Limb (tissue), 2 donors: ENCODE measurements at regions not wholly inside any gene's neighbourhood (a gene's known extent, or its start where the extent isn't known, plus 50 kb on each side); places are given as distances from the start of the nearest gene placed in this dataset.

ENCODE experiments used
- DNase-seq, 2 donors: peaks; one replicate each; pipeline ENCODE4 v3.0.0-alpha.2; 2016; ENCODE audit errors: extremely low spot score in 2 of 2

DNA sequence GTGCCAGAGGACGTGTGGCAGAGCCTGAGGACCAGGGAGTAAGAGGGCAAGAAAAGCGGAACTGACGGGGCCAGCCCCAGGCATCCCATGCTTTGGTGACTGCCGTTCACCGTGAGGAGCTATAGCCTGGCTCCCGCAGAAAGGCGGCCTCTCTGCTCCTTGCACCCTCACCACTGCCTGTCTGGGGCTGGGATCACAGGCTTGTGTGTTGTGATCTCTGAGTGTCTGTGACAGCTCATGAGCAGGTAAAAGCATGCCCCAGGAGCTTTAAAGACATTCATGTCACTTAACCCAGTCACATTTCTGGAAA is 266.8 kb upstream of the RAB6C start:
- DNase-seq = no peak

DNA sequence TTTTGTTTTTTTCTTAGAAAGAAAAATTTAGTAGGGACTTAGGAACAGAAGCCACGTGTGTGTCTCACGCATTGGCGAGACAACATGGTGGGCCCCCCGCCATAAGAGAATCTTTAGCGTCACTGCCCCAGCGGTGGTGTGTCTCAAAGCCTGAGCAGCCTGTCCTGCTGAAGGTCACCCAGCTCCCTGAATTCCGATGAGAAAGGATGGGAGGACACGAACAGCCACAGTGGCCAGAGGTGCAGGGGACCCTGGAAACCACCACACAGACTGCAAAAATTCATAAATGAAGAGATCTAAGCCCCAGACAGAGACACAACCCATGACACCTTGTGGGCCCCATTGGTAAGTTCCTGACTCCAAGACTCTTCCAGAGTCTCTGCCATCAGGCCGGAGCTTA is 266.1 kb upstream of the RAB6C start:
- DNase-seq = no peak

DNA sequence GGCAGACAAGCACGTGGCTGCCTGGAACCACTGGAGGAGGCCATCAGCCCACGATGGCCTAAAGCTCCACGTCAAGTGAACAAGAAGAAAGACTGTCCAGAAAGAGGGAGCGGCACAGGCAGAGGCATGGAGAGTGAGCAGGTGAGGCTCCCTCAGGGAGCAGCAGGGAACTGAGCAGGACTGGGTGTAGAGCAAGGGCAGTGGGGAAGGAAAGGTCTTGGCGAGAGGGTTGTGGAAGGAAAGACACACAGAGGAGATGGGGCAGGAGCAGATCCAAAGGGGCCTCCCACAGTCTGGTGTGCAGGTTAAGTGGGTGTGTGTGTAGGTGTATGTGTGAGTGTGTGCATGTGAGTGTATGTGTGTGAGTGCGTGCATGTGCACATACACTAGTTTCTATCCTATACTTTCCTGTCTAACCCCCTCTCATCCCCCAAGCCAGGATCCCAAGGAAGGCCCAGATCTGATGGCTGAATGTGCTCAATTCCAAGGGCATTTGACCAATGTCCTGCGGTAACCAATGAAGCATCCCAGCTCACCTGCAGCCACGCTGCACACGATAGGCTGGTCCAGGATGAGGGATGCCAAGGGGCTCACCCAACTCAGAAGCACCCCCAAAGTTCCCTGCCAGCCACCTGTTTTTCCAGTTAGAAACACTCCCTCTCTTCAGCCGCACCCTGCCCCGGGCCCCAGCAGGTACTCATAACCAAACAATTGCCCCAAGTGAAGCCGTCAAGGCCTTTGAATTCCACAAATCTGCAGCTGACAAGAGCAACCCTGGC is 262.5 kb upstream of the RAB6C start:
- DNase-seq = no peak

DNA sequence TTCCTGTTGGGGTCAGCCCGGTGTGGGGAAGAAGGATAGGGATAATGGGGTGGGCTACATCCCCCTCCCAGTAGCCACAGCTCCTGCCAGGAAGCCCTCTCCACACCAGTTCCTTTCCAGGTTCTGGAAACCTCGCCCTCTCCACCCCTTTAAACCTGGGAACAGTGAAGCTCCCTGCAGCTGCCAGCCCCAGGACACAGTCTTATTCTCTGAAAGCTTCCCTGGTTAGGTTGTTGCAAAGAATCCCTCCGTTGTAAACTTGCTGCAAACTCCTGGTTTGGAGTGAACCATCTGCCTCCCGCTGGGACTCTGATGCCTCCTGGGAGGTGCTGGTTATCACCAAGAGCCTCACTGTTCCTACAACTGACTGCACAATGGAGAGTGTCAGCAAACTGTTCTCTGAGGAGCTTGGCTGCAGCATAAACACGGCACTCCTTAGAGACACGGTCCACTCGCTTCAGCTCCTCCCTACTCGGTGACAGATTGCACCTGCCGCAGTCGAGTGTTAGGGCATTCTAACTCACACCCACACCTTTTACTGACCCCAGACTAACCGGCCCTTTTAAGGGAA is 261.8 kb upstream of the RAB6C start:
- DNase-seq = no peak

DNA sequence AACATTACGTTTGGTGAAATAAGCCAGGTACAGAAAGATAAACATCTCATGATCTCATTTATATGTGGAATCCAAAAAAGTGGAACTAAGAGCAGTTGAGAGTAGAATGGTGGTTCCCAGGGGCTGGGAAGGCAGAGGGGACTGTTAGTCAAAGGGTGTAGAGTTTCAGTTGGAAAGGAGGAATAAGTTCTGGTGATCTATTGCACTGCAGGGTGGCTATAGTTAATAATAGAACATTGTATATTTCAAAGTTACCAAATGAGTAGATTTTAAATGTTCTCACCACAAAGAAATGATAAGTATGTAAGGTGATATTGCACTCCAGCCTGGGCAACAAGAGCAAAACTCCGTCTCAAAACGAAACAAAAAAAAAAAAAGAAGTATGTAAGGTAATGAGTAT is 260.1 kb upstream of the RAB6C start:
- DNase-seq = no peak

DNA sequence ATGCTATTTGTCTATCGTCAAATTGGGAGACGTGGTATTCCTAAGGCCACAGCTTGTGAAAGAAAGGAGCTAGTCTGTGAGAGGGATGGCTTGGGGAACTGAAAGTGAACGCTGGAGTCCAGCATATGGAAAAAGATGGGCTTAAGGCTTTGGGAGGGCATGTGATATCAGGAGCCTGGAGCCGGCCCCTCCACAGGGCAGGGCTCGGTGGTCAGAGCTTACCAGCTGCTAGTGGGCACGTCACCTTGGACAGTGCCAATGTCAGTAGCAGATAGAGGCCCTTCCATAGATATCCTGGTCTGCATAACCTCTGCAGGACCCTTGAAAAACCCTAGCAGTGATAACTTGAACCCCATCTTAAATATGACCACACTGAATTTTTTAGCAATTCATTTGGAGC is 259.1 kb upstream of the RAB6C start:
- no peak for DNase-seq

DNA sequence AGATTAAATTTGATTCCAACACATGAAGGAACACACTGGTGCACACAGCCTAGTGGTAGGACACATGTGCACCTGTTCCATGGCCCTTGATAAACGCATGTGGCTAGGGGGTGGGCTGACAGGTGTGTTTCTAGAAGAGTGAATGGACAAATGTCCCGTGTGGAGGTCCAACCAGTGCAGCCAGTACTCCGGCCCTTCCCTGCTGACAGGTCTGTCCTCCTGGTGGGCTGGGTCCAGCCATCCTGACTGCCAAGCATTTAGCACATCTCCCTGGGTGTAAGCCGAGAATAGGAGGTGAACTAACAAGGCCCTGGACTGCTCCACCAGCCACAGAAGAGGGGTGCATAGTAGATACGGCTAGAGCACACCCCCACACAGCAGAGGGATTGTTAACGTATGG is 258.7 kb upstream of the RAB6C start:
- DNase-seq = no peak

DNA sequence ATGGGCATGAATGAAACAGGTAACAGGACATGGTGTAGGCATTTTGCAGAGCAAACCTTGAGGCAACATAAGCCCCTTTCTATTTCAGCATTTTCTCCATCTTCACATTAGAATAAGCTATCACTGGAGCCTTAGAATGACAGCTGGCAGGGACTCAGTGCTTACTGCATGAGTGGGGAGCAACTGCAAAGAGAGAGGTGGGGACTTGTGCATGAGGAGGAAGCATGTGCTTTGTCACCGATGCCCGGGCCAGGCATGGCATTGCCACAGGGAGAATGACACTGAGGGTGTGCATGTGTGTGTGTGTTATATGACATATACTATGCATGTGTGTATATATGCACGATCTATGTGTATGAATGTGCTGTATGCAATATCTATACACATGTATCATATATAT is 258.2 kb upstream of the RAB6C start:
- DNase-seq = no peak

DNA sequence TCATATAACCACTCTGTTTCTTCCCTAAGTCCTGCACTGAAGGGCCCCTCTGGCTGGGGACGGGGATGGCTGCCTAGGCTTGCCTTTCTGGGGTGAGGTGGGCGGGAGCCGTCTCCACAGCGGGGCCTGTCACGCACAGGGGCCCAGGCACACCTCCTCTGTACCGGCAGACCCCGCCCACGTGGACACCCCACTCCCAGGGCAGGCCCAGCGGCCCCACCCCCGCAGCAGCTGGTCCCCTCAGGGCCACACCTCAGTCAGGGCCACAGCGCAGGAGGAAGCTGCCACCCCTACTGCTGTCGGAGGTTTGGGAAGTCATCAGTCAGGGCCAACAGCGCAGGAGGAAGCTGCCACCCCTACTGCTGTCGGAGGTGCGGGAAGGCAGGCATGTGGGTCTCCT is 257.6 kb upstream of the RAB6C start:
- DNase-seq = no peak

DNA sequence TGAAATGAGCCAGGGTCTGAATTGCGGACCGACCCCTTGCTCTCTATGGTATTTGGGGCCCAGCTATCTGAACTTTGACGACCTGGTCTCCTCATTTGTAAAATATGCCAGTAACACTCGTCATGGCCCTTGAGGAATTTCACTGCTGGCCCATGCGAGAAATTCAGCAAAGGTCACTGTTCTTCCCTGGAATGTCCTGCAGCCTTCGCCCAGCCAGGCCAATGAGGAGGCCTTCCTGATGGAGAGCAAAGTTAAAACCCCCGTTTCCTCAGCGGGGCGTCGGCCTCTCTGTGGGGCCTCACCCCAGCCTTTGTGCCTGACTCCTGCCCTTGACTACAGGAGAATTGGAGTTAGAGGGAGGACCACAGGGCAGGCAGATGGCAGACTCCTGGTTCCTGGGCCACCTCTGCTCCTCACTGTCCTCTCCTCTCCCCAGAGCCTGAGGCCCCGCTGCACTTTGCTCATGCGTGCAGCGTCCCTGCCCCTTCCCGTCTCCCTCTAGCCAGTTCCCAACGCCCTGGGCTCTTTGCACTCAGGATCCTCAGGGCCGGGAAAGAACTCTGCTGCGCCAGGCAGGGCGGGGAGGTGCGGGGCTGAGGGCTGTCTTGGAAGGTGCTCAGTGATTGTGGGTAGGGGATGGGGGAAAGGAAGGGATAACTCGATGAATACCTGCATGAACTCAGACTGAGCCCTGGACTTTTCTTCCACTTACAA is 257.0 kb upstream of the RAB6C start:
- DNase-seq = no peak

DNA sequence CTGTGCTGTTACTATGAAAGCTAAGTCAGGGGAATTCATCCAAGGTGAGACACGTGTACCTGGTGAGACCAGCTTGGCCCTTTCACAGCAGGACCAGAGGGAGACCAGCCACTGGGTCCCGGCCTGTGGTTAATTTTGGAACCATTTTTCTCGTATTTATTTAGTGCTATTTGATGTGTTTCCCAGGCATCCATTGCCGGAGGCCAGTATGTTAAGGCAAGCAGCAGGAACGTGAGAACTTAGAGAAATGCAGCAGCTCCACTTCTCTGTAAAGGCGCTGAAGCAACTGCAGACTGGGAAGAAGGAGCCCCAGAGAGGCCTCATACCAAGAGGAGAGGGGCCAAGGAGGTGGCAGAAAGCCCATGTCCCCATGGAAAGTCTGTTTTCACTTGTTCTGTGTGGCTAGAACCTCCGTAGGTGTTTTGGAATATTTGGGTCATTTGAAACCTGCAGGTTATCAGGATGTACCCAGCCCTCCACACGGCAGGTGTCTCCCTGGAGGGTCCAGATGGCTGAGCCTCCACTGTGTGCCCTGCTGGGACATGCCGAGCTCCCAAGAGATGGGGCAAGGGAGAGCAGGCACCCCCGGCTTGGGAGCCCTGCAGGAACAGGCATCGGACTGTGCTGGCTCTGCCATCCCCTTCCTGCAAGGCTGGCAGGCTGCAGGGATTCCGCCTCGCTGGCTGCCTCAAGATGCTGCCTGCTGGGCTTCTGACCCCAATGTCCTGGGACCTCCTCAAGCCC is 256.0 kb upstream of the RAB6C start:
- DNase-seq = no peak

DNA sequence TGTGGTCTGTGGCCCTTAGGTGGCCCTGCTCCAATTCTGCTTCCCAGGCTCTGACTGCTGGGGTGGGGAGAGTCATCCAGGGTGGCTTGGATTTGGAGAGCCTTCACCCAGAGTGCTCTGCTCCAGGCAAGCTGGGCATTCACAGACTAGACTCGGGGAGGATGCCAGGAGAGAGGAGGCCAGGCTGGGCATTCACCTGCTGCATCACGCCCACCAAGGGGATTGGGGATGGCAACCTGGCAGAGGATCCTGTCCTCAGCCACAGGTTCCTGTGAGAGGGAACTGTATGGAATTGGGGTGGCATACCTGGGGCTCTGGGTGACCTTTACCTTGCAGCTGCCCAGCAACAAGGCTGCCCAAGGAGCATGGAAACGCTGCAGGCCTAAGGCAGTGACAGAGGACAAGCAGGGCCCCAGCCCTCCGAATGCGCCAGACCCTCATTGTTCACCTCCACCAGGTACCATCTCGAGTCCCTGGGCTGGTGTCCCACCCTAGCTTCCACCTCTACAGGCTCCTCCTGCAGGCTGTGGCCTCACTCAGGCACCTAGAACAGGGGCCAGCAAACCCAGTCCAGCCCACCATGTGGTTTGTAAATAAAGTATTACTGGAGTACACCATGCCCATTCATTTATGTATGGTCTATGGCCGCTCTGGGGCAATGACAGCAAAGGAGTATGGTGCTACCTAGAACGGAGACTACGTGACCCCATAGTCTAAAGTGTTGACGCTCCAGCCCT is 255.3 kb upstream of the RAB6C start:
- no peak for DNase-seq

DNA sequence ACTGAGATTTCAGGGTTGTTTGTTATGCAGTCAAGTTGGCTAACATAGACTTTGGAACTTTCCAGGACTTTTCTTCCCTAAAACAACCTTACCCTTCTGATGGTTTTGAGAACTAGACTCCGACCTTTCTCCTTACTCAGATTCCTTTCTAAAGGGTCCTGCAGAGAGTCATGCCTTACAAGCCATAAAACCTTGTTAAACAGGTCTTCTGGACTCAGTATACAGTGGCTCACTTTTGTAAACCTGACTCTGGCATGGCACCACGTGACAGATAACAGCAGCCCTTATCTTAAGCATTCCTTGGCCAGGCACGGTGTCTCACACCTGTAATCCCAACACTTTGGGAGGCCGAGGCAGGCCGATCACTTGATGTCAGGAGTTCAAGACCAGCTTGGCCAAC is 253.2 kb upstream of the RAB6C start:
- DNase-seq = no peak

DNA sequence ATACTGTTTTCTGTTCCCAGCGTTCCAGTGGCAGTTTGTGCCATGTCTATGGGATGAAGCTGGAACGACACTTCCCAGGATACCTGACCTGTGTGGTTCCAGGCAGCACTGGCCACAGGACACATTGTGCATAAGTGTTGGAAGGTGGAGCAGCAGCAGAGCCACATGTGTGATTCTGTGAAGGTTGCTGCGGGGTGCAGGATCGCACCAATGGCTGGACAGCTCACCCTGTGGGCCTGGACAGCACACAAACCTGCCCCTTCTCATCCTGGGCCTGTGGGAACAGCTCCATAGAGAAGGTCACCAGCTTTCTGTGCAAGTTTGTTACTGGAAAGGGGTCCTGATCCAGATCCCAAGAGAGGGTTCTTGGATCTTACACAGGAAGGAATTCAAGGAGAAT is 252.2 kb upstream of the RAB6C start:
- DNase-seq = no peak

DNA sequence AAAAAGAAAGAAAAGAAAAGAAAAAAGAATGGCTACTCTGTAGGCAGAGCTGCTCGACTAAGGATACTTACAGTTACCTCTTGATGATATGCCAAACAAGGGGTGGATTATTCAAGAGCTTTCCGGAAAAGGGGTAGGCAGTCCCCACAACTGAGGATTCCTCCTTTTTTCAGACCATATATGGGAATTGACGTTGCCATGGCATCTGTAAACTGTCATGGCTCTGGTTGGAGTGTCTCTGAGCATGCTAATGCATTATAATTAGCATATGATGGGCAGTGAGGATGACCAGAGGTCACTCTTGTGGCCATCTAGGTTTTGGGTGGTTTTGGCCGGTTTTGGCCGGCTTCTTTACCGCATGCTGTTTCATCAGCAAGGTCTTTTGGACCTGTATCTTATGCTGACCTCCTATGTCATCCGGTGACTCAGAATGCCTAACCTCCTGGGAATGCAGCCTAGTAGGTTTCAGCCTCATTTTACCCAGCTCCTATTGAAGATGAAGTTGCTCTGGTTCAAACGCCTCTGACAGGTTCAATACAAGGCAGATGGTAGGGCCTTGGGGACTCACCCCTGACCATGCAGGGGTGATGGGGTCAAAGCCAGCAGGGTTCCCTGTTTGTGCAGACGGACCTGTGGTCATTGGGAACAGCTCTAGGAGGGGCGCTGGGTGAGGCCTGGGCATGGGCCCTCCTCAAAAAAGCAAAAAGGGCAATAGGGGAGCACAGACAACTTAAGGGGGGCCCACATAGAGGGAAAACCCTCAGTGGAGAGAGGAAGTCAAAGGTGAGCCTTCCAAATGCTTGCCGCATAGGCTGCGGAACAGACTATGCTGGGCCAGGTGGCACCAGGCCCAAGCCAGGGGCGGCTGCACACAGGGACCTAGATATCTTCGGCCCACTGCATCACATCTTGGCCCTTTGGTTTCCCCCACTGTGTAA is 251.2 kb upstream of the RAB6C start:
- DNase-seq = no peak

DNA sequence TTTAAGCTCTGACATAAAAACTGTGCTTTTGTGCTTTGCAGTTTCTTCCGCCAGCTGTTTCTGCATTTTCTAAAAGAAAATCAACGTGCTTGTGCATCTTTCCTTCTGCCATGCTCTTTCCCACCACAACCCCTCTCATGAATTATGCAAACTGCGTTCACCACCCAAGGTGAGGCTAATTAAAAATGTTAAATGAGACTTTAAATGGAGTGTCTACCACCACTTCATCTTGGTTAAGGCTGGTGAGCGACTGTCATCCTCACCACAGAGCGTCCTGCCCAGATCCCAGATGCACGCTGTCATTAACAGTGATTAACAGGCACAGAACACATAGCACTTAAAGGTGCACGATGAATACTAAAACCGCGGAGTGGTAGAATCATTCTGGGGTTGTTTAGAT is 250.5 kb upstream of the RAB6C start:
- DNase-seq = no peak

DNA sequence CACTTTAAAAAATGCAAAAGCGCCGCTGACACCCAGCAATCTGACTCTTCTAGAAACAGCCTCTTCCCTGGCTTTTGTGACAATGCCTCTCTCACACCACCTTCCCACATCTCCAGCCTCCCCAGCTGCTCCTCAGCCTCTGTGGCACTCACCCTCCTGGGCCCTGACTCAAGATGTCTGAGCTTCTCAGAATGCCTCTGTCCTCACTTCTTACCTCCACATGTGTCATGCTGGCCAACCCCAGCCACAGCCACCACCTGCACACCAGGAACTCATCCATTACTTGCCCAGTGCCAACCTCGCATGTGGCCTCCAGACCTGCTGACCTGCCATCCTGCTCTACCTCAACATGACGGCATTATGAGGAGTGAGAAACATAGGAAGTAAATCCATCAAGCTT is 249.8 kb upstream of the RAB6C start:
- no peak for DNase-seq

DNA sequence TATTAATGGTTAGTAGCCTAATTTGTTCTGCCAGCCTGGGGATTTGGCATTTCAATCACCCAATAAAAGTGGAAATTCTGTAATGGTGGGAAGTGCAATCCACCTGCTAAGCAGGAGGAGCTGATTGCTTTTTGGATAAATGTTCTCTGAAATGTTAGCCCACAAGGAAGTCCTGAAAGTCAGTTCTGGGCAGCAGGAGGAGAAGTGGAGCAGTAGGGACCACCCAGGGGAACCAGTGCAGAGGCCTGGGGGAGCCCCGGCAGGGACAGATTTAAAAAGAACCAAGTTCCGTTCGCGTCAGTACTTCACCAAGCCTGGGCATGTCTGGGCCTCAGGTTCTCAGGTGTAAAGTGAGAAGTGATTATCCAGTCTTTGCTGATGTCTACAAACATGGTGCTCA is 248.5 kb upstream of the RAB6C start:
- DNase-seq = no peak

DNA sequence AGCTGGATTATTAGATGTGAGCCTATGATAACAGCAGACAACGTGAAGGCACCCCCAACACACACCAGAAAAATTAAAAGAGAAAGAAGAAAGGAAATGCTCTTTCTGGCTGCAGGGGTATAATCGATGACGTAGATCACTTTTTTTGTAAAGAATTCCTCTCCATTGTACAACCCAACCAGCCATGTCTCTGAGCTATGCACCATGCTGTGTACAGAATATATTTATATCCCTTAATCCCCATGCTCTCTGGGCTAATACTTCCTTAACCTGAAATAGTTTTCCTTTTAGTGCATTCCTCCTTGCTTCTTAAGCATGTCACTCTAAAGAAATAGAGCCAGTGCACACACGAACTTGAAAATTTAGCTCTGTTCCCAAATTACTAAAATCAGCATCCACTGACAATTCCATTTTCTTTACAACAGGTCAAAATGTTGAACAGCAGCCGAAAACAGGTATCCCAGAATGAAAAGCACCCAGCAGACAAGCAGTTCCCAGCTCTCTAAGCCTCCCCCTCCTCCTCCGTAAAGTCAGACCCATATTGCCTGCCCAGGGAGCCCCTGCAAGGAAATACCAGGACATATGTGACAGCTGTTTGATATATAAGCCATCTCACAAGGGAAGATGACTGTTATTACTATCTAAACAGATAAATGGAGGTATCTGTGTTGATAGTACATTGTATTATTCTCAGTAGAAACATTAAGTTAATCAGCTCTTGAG is 247.4 kb upstream of the RAB6C start:
- no peak for DNase-seq

DNA sequence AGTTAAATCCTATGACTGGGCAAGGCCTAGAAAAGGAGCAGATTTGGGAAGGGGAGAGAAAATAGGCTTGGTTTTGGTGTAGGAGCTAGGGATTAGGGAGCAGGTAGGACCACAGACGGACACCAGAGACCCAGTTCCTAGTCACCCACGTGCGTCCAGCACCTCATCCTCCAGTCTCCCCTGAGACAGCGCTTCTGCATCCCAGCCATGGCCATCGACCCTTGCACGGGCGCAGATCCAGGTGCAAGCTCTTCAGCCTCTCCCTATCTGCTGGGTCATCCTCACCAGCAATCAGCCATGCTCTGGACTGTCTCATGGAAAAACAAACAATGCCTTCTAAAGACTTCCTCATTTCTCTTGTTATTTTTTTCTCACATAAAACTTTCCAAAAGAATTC is 246.8 kb upstream of the RAB6C start:
- no peak for DNase-seq
